ENCODE measurements at regions not wholly inside any gene's neighbourhood (a gene's known extent, or its start where the extent isn't known, plus 50 kb on each side); places are given as distances from the start of the nearest gene placed in this dataset.

DNA sequence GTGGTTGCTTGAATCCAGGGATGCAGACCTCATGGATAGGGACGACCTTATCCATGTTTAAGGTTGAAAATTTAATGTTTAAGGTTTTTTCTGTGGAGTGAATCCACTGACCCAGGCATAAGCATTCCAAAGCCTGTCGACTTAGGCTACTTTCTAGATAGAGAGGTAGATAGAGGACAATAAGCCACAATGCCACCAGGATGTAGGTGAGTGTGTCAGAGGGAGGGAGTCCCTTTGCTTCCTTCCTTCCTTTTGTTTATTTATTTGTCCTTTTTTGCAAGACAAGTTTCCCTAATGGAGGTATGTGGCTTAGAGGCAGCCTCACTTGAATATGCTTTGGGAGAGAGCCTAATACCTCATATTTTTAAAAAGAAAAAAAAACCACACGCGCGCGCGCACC is 834.2 kb upstream of the SOX9 start:
- no peak for DNase-seq (ENCODE audit: low read depth)
- no peak overlapping the region for H3K4me3 ChIP-seq (ENCODE audit: low read depth, low read length)

DNA sequence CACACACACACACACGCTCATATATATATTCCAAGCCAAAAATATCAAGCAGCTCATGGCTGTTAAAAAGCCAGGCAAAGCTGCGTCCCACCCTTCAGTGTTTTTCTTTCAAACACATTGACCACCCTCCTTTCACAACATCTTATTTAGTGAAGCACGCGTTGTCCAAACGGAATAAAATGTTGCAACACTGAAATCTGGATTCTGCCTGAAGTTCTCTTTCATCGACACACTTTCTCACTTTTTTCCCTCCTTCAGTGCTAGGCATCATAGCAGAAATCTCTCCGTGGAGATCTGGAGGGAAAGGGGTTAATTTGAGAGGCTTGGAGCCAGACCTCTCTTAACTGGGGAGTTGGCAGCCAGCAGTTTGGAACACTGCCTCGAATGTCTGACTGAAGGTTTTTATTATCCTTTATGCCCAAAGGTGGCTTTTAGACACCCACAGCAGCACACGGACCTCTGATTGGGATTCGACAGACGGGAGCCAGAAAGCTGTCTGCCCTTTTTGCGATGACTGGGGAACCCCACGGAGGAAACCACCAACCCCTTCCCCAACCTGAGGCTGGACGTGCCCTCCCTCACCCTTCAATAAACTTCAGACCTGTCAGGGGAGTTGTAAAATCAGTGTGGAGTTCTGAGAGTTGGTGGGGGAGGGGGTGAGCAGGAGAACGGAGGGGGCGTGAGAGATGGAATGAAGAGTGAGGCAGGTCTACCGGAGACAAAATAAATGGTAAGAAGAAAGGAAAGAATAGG is 833.6 kb upstream of the SOX9 start:
- DNase-seq (ENCODE audit: low read depth), result no peak
- H3K4me3 ChIP-seq (ENCODE audit: low read depth, low read length), result no peak overlapping the region

GRCh38 chr17:71292006-71292405 is 828.8 kb upstream of the SOX9 start:
- no peak overlapping the region for H3K4me3 ChIP-seq (ENCODE audit: low read depth, low read length)
- no peak for DNase-seq (ENCODE audit: low read depth)

- DNase-seq (ENCODE audit: low read depth), result no peak
- H3K4me3 ChIP-seq (ENCODE audit: low read depth, low read length), result no peak overlapping the region
These were observed 824.8 kb upstream of the SOX9 start for GRCh38 chr17:71296005-71296404.

- H3K4me3 ChIP-seq (ENCODE audit: low read depth, low read length), result no peak overlapping the region
- no peak for DNase-seq (ENCODE audit: low read depth)
These were observed 819.8 kb upstream of the SOX9 start for GRCh38 chr17:71301063-71301462.

DNA sequence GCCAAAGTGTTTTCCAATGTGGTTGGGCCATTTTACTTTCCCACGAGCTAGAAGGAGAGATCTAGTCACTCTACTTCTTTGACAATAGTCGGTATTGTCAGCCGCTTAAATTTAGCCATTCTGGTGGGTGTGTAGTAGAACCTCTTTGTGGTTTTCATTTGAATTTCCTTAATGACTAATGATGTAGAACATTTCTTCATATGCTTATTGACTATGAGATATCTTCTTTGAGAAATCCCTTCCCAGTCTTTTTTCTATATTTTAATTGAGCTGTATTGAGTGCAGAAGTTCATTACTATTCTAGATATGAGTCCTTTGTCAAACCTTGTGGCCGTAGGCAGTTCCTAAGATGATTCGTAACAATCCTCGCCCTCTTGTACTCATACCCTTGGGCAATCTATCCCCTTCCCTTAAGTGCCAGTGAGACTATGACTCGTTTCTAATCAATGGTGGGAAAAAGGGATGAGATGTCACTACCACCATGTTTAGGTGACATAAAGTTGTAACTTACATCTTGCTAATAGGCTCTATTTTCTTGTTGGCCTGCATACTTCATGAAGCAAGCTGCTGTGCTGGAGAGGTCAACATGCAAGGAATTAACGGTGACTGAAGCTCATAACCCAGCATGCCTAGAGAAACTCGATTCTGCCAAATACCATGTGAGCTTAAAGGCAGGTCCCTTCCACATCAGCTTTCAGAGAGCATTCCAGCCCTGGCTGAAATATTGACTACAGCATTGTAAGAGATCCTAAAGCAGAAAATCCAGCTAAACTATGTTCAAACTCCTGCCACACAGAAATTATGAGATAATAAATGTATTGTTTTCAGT is 817.9 kb upstream of the SOX9 start:
- DNase-seq (ENCODE audit: low read depth), result no peak
- no peak overlapping the region for H3K4me3 ChIP-seq (ENCODE audit: low read depth, low read length)

DNA sequence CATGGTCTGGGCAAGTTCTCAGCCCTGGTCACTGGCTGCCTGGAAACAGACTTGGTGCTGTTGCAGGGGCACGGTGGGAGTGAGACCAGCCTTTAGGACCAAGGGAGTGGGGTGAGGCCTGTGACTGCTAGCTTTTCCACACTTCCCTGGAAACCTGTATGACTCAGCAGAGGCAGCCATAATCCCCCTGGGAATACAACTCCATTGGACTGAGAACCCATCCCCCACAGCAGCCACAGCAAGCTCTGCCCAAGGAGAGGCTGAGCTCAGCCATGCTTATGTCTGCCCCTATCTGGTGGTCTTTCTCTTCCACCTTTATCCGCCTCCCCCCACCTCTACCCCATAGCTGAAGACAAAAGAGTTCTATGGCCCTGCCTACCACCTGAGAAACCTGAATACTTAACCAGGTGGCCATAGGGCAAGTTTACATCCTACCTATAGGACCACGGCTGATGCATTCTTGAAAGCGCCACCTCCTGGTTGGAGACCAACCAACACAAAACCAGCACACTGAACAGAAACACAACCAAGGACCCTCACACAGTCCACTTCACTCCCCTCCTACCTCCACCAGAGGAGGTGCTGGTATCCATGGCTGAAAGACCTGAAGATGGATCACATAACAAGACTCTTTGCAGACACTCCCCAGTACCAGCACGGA is 816.2 kb upstream of the SOX9 start:
- no peak overlapping the region for H3K4me3 ChIP-seq (ENCODE audit: low read depth, low read length)
- DNase-seq (ENCODE audit: low read depth), result no peak

DNA sequence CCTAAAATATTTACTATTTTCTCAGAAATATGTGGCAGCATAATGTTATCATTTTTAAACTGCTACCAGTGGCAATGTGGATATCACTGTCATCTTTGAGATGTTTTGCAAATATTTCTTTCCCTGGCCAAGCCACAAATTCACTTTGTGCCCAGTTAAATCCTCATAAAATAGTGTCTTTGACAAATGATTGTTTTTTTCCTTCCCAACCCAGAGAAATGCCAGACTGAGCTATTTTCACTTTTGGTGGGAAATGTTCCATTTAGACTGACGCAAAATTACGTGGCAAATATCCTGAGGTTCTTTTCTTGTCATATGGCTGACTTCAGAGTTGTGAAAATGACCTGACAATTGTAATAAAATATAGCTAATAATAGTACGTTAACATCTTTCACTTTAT is 807.0 kb upstream of the SOX9 start:
- no peak overlapping the region for H3K4me3 ChIP-seq (ENCODE audit: low read depth, low read length)
- no peak for DNase-seq (ENCODE audit: low read depth)

DNA sequence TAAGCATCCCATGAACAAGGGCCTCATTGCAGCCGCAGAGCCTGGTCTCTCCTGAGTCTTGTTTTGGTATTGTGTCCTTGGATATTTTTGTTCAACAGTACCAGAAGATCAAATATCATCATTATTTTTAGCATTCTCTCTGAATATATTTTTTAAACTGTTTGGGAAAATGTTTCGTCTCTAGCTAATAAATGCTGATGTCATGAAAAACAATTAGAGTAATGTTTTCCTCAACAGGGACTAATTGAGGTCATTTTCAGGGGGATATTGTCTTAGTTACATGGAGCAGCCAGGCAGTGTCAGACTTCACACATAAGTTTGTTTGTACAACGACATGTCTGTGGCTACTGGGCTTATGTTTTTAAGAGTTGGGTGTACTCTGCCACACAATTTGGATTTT is 805.3 kb upstream of the SOX9 start:
- no peak overlapping the region for H3K4me3 ChIP-seq (ENCODE audit: low read depth, low read length)
- DNase-seq (ENCODE audit: low read depth), result no peak

DNA sequence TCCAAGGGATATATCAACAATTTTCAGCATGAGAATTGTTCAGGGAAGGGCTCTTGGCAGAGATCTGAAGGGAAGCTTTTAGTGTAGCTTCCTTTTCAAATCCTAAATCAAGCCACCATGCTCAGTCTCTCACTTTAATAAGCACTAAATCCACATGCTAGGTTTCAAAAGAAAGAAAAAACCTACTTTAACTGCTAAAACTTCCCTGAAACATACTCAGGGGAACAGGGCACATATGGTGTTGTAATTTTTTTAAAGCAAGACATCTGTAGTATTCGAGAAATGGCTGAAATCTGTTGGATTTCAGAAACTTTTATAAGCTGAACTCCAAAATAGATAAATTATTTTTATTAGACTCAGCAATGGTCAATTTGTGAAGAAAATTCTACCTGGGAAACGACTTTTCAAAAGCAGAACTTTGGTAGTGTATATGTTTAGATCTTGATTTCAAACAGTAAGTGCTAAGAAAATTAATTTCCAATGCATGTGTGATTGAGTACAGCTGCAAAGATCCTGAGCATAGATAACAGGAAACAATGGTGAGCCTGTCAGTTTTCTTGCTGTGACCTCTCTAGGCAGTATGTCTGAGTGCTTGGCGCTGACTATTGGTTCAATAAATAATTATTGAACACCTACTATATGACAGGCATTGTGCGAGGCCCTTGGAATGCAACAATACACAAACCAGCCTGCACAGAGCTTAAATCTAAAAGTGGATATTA is 804.5 kb upstream of the SOX9 start:
- no peak for DNase-seq (ENCODE audit: low read depth)
- H3K4me3 ChIP-seq (ENCODE audit: low read depth, low read length), result no peak overlapping the region

- DNase-seq (ENCODE audit: low read depth), result no peak
These were observed 800.6 kb upstream of the SOX9 start for GRCh38 chr17:71320009-71320796.

GRCh38 chr17:71325117-71325516 is 795.7 kb upstream of the SOX9 start:
- DNase-seq (ENCODE audit: low read depth), result no peak
- no peak overlapping the region for H3K4me3 ChIP-seq (ENCODE audit: low read depth, low read length)

More at GRCh38 chr17:71320009-71320796, 800.6 kb upstream of the SOX9 start:
- H3K4me3 ChIP-seq (ENCODE audit: low read depth, low read length), result no peak overlapping the region

GRCh38 chr17:71325886-71326285 is 794.9 kb upstream of the SOX9 start:
- no peak for DNase-seq (ENCODE audit: low read depth)
- no peak overlapping the region for H3K4me3 ChIP-seq (ENCODE audit: low read depth, low read length)

GRCh38 chr17:71327376-71328059 is 793.3 kb upstream of the SOX9 start:
- no peak for DNase-seq (ENCODE audit: low read depth)
- no peak overlapping the region for H3K4me3 ChIP-seq (ENCODE audit: low read depth, low read length)

DNA sequence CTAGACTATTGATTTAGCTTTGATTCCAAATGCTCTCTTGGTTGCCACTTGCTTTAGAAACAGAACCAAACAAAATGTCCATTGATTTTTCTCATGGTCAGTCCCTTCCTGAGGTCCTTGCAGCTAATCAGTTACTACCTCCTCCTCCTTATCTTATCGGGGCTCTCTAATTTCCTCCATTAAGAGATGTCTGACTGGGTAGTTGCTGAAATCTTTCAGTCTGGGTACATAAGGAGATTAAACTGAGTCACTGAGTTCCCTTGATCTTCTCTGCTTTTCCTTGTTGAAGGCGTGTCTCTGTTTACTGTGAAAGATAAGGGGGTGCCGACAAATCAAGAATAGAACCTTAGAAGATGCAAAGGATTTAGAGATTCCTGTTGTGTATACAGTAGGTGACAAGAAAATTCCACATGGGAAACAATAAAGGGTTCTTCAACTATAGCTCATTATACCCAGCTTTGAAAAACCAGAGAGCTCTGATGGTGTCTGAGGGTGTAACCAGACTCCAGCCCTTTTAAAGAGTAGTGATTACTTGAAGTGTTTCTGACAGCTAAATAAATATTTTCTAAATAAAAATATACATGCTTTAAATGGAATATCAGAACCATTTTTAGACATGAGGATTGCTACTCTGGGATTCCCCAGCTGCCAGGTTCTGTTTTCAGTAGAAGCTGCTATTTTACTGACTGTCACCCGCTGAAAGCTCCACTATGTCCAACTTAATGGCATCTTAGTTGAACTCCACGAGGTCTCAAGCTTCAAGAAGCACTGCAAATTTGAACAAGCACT is 791.3 kb upstream of the SOX9 start:
- no peak overlapping the region for H3K4me3 ChIP-seq (ENCODE audit: low read depth, low read length)
- DNase-seq (ENCODE audit: low read depth), result no peak

DNA sequence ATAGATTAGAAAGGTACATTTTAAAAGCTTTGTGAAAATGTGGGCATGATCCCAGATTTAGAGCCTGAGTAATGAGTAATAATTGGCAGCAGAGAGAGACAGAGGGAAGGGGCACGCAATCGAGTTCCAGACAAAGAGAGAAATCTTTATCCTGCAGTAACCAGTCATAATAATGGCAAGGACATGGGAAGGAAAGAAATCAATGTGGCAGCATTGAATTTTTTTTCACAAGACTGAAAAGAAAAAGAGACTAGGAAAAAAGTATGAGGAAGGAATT is 790.8 kb upstream of the SOX9 start:
- no peak overlapping the region for H3K4me3 ChIP-seq (ENCODE audit: low read depth, low read length)
- DNase-seq (ENCODE audit: low read depth), result no peak

GRCh38 chr17:71331754-71332325 is 789.0 kb upstream of the SOX9 start:
- H3K4me3 ChIP-seq (ENCODE audit: low read depth, low read length), result no peak overlapping the region
- DNase-seq (ENCODE audit: low read depth), result no peak

All from skeletal muscle cell (primary cell).